Activated T-cell treated with anti-CD3 and anti-CD28 coated beads, Interleukin-2, amount 50 U/mL, for 72 hours (primary cell): ENCODE measurements at regions not wholly inside any gene's neighbourhood (a gene's known extent, or its start where the extent isn't known, plus 50 kb on each side); places are given as distances from the start of the nearest gene placed in this dataset.
"Not testable (repeated sequence)": the region's sequence is repeated elsewhere in the genome, so short reads cannot be mapped to it uniquely, and the experiment has no call there.

Experiments
- ATAC-seq, 2 donors: fragments of 150-1000 bp; cut with Tn5 transposase; replicated peaks in 1 of 2; 2 replicates each; pipeline ENCODE4 v1.10.0; 2021; ENCODE audit warnings: moderate library complexity in 2 of 2, mild to moderate bottlenecking in 1 of 2
- DNase-seq, 2 donors: peaks; one replicate each; pipeline ENCODE4 v3.0.0; 2021 to 2022; ENCODE audit warnings: mixed read lengths in 1 of 2
- H3K27ac Mint-ChIP-seq: one replicate; pipeline ENCODE4 v1.8.0; 2022; ENCODE audit warnings: mild to moderate bottlenecking, moderate library complexity, mixed read lengths
- H3K27me3 Mint-ChIP-seq: one replicate; pipeline ENCODE4 v1.8.0; 2022; ENCODE audit warnings: low read depth, mixed read lengths
- H3K36me3 Mint-ChIP-seq, 2 donors: one replicate each; pipeline ENCODE4 v1.8.0; 2022; ENCODE audit warnings: mixed read lengths in 2 of 2, mild to moderate bottlenecking in 1 of 2; ENCODE audit not compliant: insufficient read depth in 2 of 2
- H3K4me1 Mint-ChIP-seq: one replicate; pipeline ENCODE4 v1.8.0; 2022; ENCODE audit warnings: low read depth, mixed read lengths
- H3K4me3 Mint-ChIP-seq, 2 donors: one replicate each; pipeline ENCODE4 v1.8.0; 2022; ENCODE audit warnings: mild to moderate bottlenecking in 2 of 2, mixed read lengths in 2 of 2, moderate library complexity in 2 of 2
- H3K9me3 Mint-ChIP-seq, 2 donors: one replicate each; pipeline ENCODE4 v1.8.0; 2022; ENCODE audit warnings: mixed read lengths in 2 of 2

DNA sequence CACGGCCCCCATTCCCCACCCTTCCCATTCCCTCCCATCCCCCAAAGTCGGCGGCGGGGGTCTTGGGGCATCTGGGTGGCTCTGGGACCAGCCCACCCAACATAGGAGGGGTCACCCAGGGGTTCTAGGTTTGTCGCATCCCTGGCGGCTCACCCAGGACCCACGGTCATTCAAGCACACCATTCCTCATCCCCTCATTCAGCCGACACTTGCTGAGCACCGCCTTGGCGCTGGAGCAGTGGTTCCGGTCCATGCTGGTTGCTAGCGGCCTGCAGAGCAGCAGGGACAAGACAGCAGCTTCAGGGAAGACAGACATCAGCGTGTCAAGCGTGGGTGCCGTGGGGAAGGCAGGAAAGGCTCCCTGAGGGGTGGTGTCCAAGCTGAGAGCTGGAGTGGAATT, 50.5 kb upstream of the OTOS start:
- no peak for DNase-seq

DNA sequence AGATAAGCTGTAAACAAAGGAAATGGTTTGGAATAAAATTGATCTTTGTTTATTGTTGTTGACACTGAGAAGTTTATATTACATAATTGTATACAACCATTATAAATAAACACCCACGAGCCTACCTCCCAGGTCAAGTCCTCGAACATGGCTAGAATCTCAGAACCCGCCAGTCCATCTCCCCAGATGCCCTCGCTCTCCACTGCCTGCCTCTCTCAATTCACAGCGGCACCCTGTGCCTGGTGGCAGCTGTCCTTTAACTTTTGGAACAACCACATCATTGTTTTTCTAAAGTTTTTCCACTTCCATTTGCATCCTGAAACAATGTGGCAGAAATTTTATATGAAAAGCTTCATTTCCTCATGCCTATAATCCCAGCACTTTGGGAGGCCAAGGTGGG, 52.2 kb upstream of the OTOS start:
- Mint-ChIP-seq H3K27me3 (peaks cover 32% of the 10 kb centered on the region), H3K4me1 (no peaks in the 10 kb centered on the region), H3K4me3 (no peak overlapping the region), H3K36me3 (peaks cover 0 to 4% of the 10 kb centered on the region in 2 donors), H3K9me3 (peaks cover 4 to 5% of the 10 kb centered on the region in 2 donors), H3K27ac (no peak overlapping the region)
- DNase-seq, result no peak
- no peak for ATAC-seq

More for the DNA sequence above, 50.5 kb upstream of the OTOS start:
- Mint-ChIP-seq H3K27ac (no peak overlapping the region), H3K4me3 (no peak overlapping the region), H3K36me3 (peaks cover 2 to 4% of the 10 kb centered on the region in 2 donors), H3K4me1 (no peaks in the 10 kb centered on the region), H3K9me3 (peaks cover 4 to 5% of the 10 kb centered on the region in 2 donors), H3K27me3 (peaks cover 43% of the 10 kb centered on the region)
- no peak for ATAC-seq

DNA sequence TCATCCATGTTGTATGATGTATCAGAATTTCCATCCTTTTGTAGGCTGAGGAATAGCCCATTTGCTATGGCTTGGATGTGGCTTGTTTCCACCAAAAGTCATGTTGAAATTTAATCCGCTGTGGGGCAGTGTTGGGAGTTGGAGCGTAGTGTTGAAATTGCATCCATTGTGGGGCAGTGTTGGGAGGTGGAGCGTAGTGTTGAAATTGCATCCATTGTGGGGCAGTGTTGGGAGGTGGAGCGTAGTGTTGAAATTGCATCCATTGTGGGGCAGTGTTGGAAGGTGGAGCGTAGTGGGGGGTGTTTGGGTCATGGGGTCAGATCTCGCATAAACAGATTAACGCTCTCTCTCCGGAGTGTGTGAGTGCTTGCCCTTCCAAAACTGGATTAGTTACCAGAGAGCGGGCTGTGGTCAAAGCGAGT, 53.9 kb upstream of the OTOS start:
- not testable (repeated sequence) for H3K36me3 Mint-ChIP-seq, H3K9me3 Mint-ChIP-seq, H3K27ac Mint-ChIP-seq, H3K4me3 Mint-ChIP-seq, DNase-seq, ATAC-seq, H3K4me1 Mint-ChIP-seq
- H3K27me3 Mint-ChIP-seq, result peaks cover 32% of the 10 kb centered on the region

DNA sequence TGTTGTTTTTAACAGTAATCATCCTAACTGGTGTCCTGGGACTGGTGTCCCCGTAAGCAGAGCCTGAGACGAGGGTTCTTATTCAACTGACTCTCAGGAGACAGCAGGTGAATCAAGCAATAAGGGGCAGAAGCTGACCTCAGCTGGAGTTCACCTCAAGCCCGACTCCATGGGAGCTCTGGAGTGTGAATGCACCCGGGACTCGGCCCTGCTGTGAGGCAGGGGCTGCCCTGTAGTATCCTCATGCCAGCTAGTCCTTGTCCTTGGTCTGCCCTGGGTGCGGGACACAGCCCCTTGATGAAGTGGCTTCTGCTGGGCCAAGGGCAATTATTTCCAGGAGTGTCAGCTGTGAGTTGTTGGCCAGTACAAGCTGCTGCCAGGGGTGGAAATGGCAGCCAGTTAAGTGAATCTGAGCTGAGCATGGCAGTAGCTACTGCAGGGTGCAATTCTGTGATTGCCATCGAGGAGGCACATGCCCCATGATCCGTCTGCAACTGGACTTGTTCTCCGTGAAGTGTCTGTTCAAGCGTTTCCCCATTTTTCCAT, 54.9 kb upstream of the OTOS start:
- no peak for ATAC-seq

DNA sequence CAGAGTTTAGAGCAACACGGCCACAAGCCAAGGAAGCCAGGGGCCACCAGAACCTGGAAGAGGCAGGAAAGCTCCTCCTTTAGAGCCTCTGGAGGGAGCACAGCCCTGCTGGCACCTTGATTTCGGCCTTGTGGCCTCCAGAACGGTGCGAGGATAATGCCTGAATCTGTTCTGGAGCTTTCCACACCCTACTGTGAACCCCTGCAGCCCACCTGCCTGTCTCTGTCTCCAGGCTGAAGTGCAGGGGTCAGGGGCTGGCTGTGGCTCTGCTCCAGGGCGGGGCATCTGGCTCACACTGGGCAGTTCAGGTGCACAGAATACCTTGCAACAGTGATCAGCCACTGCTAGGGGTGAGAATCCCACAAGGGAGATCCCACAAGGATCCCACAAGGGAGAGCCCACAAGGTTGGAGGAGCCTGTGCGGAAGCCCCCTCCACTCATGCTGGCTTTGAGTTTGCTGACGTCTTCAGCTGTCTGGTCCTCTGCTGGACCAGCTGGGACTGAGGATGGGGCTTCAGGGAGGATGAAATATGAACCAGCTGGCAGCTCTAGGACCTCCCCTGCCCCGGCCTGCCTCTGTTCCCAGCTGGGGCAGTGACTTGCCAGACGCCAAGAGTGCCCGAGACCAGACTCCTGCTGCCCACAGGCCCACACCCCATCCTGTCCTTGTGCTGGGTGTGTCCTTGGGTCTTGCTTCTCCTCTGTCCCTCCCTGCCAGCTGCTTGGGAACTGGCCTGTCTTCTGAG, 56.4 kb upstream of the OTOS start:
- no peak for DNase-seq
- H3K4me3 Mint-ChIP-seq, result no peak overlapping the region
- no peak overlapping the region for H3K27ac Mint-ChIP-seq
- ATAC-seq, result no peak
- H3K36me3 Mint-ChIP-seq, result no peaks in the 10 kb centered on the region
- no peaks in the 10 kb centered on the region for H3K9me3 Mint-ChIP-seq
- H3K4me1 Mint-ChIP-seq, result no peaks in the 10 kb centered on the region
- H3K27me3 Mint-ChIP-seq, result peaks cover 38% of the 10 kb centered on the region

More for the DNA sequence above, 54.9 kb upstream of the OTOS start:
- DNase-seq, result no peak
- Mint-ChIP-seq H3K9me3 (no peaks in the 10 kb centered on the region), H3K4me1 (no peaks in the 10 kb centered on the region), H3K27me3 (peaks cover 32% of the 10 kb centered on the region), H3K4me3 (no peak overlapping the region), H3K36me3 (no peaks in the 10 kb centered on the region), H3K27ac (no peak overlapping the region)

DNA sequence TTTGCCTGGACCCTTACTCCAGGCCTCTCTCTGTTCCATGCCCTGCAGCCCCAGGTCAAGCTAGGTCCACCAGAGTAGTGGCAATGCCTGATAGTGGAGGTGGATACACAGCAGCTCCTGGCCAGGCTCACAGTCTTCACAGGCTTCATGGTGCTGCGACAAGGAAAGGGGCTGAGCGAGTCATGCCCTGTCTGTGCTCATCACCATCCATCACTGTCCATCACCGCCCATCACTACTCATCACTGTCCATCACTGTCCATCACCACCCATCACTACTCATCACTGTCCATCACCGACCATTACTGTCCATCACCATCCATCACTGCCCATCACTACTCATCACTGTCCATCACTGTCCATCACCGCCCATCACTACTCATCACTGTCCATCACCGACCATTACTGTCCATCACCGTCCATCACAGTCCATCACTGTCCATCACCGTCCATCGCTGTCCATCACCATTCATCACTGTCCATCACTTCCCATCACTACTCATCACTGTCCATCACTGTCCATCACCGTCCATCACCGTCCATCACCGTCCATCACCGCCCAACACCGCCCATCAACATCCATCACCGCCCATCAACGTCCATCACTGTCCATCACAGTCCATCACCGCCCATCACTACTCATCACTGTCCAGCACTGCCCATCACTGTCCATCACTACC, 57.1 kb upstream of the OTOS start:
- Mint-ChIP-seq H3K4me1 (no peaks in the 10 kb centered on the region), H3K36me3 (no peaks in the 10 kb centered on the region), H3K27ac (no peak overlapping the region), H3K9me3 (no peaks in the 10 kb centered on the region), H3K4me3 (no peak overlapping the region), H3K27me3 (peaks cover 38% of the 10 kb centered on the region)
- ATAC-seq (no peak), DNase-seq (no peak)

DNA sequence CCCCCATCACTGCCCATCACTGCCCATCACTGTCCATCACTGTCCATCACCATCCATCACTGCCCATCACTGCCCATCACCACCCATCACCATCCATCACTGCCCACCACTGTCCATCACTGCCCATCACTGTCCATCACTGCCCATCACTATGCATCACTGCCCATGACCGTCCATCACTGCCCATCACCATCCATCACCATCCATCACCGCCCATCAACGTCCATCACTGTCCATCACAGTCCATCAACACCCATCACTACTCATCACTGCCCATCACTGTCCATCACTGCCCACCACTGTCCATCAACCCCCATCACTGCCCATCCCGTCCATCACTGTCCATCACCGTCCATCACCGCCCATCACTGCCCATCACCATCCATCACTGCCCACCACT, 57.8 kb upstream of the OTOS start:
- DNase-seq, result no peak
- H3K27ac Mint-ChIP-seq, result no peak overlapping the region

DNA sequence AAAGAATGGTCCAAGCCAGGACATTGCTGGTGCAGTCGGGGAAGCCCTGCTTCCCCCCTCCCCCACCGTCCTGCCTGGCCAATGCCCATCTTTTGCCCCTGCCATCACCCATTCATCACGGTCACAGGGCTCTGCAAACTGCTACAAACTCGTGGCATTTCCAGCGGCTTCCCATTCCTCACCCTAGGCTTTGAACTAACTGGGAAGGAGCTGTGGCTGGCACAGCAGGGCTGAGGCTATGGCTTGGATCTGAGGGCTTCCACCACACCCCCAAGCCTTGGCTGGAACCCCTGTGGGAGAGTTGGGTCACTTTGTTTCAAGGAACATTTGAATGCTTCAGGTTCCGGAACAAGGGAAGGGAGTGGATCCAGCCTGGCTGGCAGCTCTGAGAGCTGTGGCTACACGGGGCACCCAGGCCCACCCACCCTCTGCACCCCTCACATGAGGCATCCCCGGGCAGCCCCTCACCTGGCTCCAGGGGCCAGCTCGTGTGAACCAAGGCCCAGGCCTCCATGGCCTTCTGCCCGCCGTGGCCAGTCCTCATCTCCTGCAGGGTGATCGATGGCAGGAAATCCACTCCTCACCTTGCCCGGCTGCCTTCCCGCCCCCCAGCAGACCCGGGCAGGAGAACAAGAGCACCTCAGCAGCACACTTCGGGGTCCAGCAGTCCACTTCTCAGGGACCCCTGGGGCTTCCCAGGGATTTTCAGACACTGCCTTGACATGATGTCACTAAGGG, 58.8 kb upstream of the OTOS start:
- Mint-ChIP-seq H3K4me1 (no peaks in the 10 kb centered on the region), H3K27me3 (peaks cover 38% of the 10 kb centered on the region), H3K27ac (no peak overlapping the region), H3K4me3 (no peak overlapping the region), H3K9me3 (no peaks in the 10 kb centered on the region), H3K36me3 (no peaks in the 10 kb centered on the region)
- DNase-seq (no peak), ATAC-seq (no peak)

More for the DNA sequence above, 57.8 kb upstream of the OTOS start:
- Mint-ChIP-seq H3K9me3 (no peaks in the 10 kb centered on the region), H3K4me3 (no peak overlapping the region), H3K4me1 (no peaks in the 10 kb centered on the region), H3K27me3 (peaks cover 40% of the 10 kb centered on the region), H3K36me3 (no peaks in the 10 kb centered on the region)
- ATAC-seq, result no peak

DNA sequence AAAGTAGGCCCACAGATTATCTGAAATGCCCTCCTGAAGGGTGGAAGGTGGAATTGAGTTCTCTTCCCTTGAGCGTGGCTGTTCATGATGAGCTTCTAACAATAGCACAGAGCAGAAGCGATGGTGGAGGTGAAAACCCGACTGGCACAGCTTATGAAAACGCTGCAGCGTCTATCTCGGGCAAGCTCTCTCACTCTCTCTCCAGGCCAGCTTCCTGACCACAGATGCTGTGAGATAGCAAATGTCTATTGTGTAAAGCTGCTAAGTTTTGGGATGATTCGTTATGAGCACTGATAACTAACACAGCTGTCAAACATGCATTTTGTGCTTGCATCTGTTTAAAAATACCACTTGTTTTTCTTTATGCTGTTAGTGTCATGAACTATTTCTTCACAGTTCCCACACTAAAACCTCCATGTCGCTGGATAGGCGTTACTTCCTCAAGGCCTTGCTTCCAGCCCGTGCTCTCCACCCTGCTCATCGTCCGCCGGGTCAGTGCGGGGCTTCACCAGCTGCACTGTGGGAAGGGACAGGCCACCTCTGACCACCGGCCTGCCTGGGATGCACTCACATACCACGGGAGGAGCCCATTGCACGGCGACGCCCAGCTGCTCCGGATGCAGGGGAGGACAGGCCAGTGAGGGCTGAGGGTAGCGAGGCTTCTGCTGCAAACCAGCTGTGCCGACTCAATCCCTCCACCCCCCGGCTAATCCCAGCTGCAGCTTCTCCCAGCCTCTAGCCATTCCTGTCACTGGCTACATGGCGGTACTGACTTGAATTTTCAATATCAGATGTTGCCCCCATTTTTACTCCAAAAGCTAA, 60.0 kb upstream of the OTOS start:
- ATAC-seq (peak; percentile 51 to 55), DNase-seq (no peak)
- Mint-ChIP-seq H3K27me3 (peaks cover 41% of the 10 kb centered on the region), H3K9me3 (no peaks in the 10 kb centered on the region), H3K36me3 (peaks cover 0 to 1% of the 10 kb centered on the region in 2 donors), H3K4me3 (no peak overlapping the region), H3K4me1 (peaks cover 11% of the 10 kb centered on the region), H3K27ac (no peak overlapping the region)

DNA sequence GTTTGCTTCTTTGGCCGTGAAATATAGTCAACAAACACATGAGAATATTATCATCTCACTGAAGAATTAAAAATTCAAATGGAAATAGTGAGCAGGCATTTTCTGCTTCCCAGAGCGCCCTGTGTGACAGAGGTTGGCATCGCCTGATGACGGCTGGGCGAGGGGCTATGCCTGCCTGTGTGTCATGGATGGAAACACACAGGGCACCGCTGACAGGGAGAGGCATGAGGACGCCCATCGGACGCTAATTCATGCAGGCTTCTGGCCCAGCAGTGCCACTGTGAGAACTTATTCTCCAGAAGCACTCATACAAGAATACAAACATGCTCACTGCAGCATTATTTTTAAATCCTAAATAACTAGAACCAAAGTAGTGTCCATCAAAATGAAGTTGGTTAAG, 61.4 kb upstream of the OTOS start:
- H3K4me1 Mint-ChIP-seq, result peaks cover 16% of the 10 kb centered on the region
- H3K27ac Mint-ChIP-seq, result no peak overlapping the region
- H3K36me3 Mint-ChIP-seq, result peaks cover 0 to 7% of the 10 kb centered on the region in 2 donors
- no peaks in the 10 kb centered on the region for H3K9me3 Mint-ChIP-seq
- peaks cover 48% of the 10 kb centered on the region for H3K27me3 Mint-ChIP-seq
- no peak overlapping the region for H3K4me3 Mint-ChIP-seq
- DNase-seq, result no peak
- no peak for ATAC-seq

DNA sequence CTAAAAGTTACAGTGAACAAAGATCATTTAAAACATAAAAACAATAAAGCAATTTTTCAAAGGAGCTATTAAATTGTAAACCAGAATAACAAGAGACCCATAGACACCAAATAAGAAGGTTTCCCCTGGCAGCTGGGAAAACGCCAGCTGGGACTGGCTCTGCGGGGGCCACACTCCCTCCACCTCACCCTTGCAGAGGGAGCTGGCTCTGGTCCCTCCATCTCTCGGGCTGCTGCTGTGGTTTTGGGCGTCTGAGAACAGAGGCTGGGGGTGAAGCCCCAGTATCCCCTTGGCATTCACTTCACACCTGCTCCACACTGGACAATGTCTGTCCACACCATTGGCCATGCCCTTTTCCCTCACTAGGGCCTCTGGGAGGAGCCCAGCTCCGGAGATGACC, 62.1 kb upstream of the OTOS start:
- Mint-ChIP-seq H3K9me3 (no peaks in the 10 kb centered on the region), H3K4me1 (peaks cover 16% of the 10 kb centered on the region), H3K27me3 (peaks cover 48% of the 10 kb centered on the region), H3K4me3 (no peak overlapping the region), H3K36me3 (peaks cover 0 to 7% of the 10 kb centered on the region in 2 donors), H3K27ac (no peak overlapping the region)
- DNase-seq, result no peak
- ATAC-seq, result no peak

DNA sequence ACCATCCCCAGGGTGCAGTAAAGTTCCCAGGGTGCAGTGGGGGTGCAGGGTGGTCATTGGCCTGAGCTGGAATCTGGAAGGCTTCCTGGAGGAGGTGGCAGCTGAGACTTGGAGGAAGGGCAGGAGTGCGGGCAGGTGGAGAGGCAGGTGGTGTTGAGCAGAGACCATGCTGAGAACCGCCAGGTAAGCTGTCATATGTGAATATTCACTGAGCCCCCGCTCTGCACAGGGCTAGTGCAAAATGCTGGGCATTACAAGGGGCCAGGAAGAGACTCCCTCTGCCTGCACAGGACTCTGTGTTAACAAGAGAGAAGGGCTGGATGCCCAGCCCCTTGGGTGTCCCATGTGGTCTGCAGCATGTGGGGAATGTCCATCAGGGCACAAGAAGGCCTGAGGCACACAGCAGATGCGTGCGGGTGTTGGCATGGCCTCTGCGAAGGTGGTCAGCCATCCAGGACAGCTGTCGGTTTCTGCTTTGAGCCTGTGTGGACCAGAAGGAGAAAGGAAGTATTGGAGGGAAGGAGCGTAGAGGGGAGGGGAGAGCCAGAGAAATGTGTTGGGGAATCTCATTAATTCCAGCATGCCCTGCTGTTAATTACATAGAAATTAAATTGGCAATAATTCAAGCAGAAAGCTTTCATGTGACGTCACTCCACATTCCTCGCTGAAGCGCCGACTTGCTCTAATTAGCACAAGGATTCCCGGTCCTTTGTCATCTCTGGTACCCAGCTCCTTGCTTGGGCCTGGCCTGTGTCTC, 62.8 kb upstream of the OTOS start:
- H3K4me3 Mint-ChIP-seq, result no peak overlapping the region
- H3K4me1 Mint-ChIP-seq, result peaks cover 16% of the 10 kb centered on the region
- DNase-seq (no peak), ATAC-seq (no peak)
- no peak overlapping the region for H3K27ac Mint-ChIP-seq
- peaks cover 0 to 7% of the 10 kb centered on the region in 2 donors for H3K36me3 Mint-ChIP-seq
- no peaks in the 10 kb centered on the region for H3K9me3 Mint-ChIP-seq
- H3K27me3 Mint-ChIP-seq, result peaks cover 48% of the 10 kb centered on the region
